K562 (cell line): ENCODE measurements at regions not wholly inside any gene's neighbourhood (a gene's known extent, or its start where the extent isn't known, plus 50 kb on each side); places are given as distances from the start of the nearest gene placed in this dataset.

Experiments
- ATF1 ChIP-seq, 2 experiments: fragments of 450-650 bp in 1 of 2; IDR thresholded peaks; 2 replicates each; pipeline ENCODE4 v1.6.1; 2016; ENCODE audit warnings: missing compliant biosample characterization in 1 of 2, missing genetic modification characterization in 1 of 2
- CBFA2T3 ChIP-seq: fragments of 450-650 bp; IDR thresholded peaks from 2 replicates; pipeline ENCODE4 v1.6.1; 2017
- CREM ChIP-seq: IDR thresholded peaks from 2 replicates; pipeline ENCODE4 v1.6.1; 2014; ENCODE audit warnings: antibody characterized with exemption, low read depth
- HNRNPUL1 ChIP-seq: fragments of 200-400 bp; formaldehyde crosslinking; IDR thresholded peaks from 2 replicates; pipeline ENCODE4 v1.6.1; 2017; ENCODE audit warnings: low read length
- NCOA1 ChIP-seq: fragments of 450-650 bp; IDR thresholded peaks from 2 replicates; pipeline ENCODE4 v1.6.1; 2016; ENCODE audit warnings: low read depth
- NUFIP1 ChIP-seq: fragments of 450-650 bp; IDR thresholded peaks from 2 replicates; pipeline ENCODE4 v1.6.1; 2018; ENCODE audit not compliant: partially characterized antibody
- PHF8 ChIP-seq: fragments of 200-600 bp; sonication (generic); IDR thresholded peaks from 2 replicates; pipeline ENCODE4 v1.6.1; 2012; ENCODE audit warnings: mixed run types, mild to moderate bottlenecking, inconsistent platforms, low read length, moderate library complexity, borderline replicate concordance
- POLR2H ChIP-seq: IDR thresholded peaks from 2 replicates; pipeline ENCODE4 v1.6.1; 2016; ENCODE audit warnings: missing genetic modification characterization, low read depth, mild to moderate bottlenecking, control low read depth, missing compliant biosample characterization, moderate library complexity
- SRSF3 ChIP-seq: fragments of 200-400 bp; formaldehyde crosslinking; IDR thresholded peaks from 2 replicates; pipeline ENCODE4 v1.6.1; 2016; ENCODE audit warnings: mild to moderate bottlenecking, low read length, moderate library complexity; ENCODE audit not compliant: insufficient read depth
- TOE1 ChIP-seq, 2 experiments: fragments of 450-650 bp in 1 of 2; sonication (generic) in 1 of 2; formaldehyde crosslinking in 1 of 2; IDR thresholded peaks; 2 replicates each; pipeline versions ENCODE4 v1.7.1 to v1.8.0; 2016 to 2022; ENCODE audit warnings: borderline replicate concordance in 2 of 2, mild to moderate bottlenecking in 2 of 2, antibody characterized with exemption in 1 of 2, inconsistent platforms in 1 of 2, low read depth in 1 of 2, missing genetic modification reagents in 1 of 2, moderate library complexity in 1 of 2
- ZKSCAN8 ChIP-seq: fragments of 200-800 bp; sonication (Bioruptor generic); IDR thresholded peaks from 2 replicates; pipeline ENCODE4 v1.6.1; 2016; ENCODE audit warnings: missing genetic modification characterization, missing compliant biosample characterization
- ZNF551 ChIP-seq: fragments of 250-450 bp; sonication (Bioruptor Pico); IDR thresholded peaks from 2 replicates; pipeline ENCODE4 v1.5.0; 2021; ENCODE audit warnings: mild to moderate bottlenecking, moderate library complexity
- ZSCAN32 ChIP-seq: fragments of 450-650 bp; formaldehyde crosslinking; IDR thresholded peaks from 2 replicates; pipeline ENCODE4 v1.4.0; 2020; ENCODE audit warnings: mild to moderate bottlenecking, moderate library complexity
- TF ChIP-seq, protein P1 (sequence below): sonication (generic); formaldehyde crosslinking; IDR thresholded peaks from 2 replicates; pipeline ENCODE4 v1.8.0; 2022; ENCODE audit warnings: mild to moderate bottlenecking, low read depth, missing genetic modification reagents
- TF ChIP-seq, protein P2 (sequence below), 3 experiments: IDR thresholded peaks in 2 of 3; conservative IDR thresholded peaks in 1 of 3; 2 replicates each; pipeline ENCODE4 v1.5.1; 2011 to 2012; ENCODE audit warnings: low read length in 3 of 3, mild to moderate bottlenecking in 3 of 3, control low read depth in 2 of 3, improper control_type of control experiment in 1 of 3, inconsistent platforms in 1 of 3, low read depth in 1 of 3, mixed read lengths in 1 of 3, moderate library complexity in 1 of 3; ENCODE audit not compliant: insufficient read depth in 2 of 3
- TF ChIP-seq, protein P3 (sequence below): fragments of 250-450 bp; sonication (Bioruptor Pico); IDR thresholded peaks from 2 replicates; pipeline ENCODE4 v1.8.0; 2021; ENCODE audit warnings: moderate library complexity, mild to moderate bottlenecking, inconsistent platforms
- TF ChIP-seq, protein P4 (sequence below): sonication (generic); formaldehyde crosslinking; IDR thresholded peaks from 2 replicates; pipeline ENCODE4 v1.8.1; 2022; ENCODE audit warnings: missing genetic modification reagents
- TF ChIP-seq, protein P5 (sequence below): sonication (generic); formaldehyde crosslinking; IDR thresholded peaks from 2 replicates; pipeline ENCODE4 v1.8.0; 2022; ENCODE audit warnings: missing genetic modification reagents, mild to moderate bottlenecking, borderline replicate concordance

DNA sequence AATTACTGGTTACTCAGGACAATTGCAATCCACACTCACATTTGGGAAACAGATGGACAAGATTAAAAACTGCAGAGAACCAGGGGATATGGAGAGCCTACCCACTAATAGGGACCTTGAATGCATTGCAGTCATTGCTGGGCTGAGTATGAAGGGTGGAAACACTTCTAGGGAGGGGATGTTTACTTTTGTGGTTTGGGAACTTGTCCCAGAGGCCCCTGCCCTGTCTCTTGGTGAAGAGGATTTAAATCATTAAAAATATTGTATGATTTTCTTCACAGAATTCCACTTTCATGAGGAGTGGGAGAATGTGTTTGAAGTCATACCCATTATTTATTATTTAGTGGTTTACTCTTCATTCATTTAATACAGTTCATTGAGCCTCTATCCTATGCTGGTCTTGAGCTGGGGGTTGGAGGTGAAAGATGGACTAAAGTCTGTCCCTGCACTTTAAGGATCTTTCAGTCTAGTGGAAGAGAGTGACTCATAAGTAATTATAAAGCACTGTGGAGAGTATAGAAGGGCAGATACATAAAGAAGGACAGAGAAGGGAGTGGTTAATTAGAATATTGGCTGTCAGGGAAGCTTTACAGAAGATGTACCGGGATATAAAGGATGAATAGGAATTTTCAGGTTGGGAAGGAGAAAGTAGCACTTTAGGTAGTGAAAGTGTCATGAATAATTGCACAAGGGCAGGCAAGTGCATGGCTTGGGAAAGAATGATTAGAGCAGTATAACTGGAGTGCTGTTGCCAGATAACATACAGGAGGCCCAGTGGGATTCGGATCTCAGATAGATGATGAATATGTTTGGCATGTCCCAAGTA lies 313.4 kb downstream of the LPIN1 start (continued):
- TF ChIP-seq POLR2H (tag) (no peak), HNRNPUL1 (no peak), NCOA1 (no peak; the same call in 1 of the 2 replicates), CREM (0 out of 2 replicates have a peak, but pooled peaks have one; percentile 30), CBFA2T3 (peak; percentile 91), PHF8 (no peak), ATF1 (CRISPR knock-in tag; IDR thresholded peaks at IDR 0.05) (no peak), ATF1 (tag; IDR thresholded peaks at IDR 0.05) (no peak), ZKSCAN8 (CRISPR knock-in tag) (no peak), SRSF3 (no peak), ZSCAN32 (CRISPR knock-in tag) (no peak), TOE1 (IDR thresholded peaks at IDR 0.05; ENCODE audit: borderline replicate concordance) (0 out of 2 replicates have a peak, but pooled peaks have one; percentile 24), TOE1 (CRISPR knock-in tag; IDR thresholded peaks at IDR 0.05; ENCODE audit: borderline replicate concordance, low read depth) (no peak), ZNF551 (CRISPR knock-in tag) (no peak), NUFIP1 (no peak)
- TF ChIP-seq, protein P1, sequence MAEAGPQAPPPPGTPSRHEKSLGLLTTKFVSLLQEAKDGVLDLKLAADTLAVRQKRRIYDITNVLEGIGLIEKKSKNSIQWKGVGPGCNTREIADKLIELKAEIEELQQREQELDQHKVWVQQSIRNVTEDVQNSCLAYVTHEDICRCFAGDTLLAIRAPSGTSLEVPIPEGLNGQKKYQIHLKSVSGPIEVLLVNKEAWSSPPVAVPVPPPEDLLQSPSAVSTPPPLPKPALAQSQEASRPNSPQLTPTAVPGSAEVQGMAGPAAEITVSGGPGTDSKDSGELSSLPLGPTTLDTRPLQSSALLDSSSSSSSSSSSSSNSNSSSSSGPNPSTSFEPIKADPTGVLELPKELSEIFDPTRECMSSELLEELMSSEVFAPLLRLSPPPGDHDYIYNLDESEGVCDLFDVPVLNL (CRISPR knock-in tag): no peak
- TF ChIP-seq, protein P2, sequence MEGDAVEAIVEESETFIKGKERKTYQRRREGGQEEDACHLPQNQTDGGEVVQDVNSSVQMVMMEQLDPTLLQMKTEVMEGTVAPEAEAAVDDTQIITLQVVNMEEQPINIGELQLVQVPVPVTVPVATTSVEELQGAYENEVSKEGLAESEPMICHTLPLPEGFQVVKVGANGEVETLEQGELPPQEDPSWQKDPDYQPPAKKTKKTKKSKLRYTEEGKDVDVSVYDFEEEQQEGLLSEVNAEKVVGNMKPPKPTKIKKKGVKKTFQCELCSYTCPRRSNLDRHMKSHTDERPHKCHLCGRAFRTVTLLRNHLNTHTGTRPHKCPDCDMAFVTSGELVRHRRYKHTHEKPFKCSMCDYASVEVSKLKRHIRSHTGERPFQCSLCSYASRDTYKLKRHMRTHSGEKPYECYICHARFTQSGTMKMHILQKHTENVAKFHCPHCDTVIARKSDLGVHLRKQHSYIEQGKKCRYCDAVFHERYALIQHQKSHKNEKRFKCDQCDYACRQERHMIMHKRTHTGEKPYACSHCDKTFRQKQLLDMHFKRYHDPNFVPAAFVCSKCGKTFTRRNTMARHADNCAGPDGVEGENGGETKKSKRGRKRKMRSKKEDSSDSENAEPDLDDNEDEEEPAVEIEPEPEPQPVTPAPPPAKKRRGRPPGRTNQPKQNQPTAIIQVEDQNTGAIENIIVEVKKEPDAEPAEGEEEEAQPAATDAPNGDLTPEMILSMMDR (IDR thresholded peaks at IDR 0.05 in 2 of 3, conservative IDR thresholded peaks at IDR 0.05 in 1 of 3; ENCODE audit: insufficient read depth in 2 of 3, low read depth in 1 of 3, low read length in 3 of 3): no peak
- TF ChIP-seq, protein P3, sequence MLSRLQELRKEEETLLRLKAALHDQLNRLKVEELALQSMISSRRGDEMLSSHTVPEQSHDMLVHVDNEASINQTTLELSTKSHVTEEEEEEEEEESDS (CRISPR knock-in tag): no peak
- TF ChIP-seq, protein P4, sequence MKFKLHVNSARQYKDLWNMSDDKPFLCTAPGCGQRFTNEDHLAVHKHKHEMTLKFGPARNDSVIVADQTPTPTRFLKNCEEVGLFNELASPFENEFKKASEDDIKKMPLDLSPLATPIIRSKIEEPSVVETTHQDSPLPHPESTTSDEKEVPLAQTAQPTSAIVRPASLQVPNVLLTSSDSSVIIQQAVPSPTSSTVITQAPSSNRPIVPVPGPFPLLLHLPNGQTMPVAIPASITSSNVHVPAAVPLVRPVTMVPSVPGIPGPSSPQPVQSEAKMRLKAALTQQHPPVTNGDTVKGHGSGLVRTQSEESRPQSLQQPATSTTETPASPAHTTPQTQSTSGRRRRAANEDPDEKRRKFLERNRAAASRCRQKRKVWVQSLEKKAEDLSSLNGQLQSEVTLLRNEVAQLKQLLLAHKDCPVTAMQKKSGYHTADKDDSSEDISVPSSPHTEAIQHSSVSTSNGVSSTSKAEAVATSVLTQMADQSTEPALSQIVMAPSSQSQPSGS (CRISPR knock-in tag): no peak
- TF ChIP-seq, protein P5, sequence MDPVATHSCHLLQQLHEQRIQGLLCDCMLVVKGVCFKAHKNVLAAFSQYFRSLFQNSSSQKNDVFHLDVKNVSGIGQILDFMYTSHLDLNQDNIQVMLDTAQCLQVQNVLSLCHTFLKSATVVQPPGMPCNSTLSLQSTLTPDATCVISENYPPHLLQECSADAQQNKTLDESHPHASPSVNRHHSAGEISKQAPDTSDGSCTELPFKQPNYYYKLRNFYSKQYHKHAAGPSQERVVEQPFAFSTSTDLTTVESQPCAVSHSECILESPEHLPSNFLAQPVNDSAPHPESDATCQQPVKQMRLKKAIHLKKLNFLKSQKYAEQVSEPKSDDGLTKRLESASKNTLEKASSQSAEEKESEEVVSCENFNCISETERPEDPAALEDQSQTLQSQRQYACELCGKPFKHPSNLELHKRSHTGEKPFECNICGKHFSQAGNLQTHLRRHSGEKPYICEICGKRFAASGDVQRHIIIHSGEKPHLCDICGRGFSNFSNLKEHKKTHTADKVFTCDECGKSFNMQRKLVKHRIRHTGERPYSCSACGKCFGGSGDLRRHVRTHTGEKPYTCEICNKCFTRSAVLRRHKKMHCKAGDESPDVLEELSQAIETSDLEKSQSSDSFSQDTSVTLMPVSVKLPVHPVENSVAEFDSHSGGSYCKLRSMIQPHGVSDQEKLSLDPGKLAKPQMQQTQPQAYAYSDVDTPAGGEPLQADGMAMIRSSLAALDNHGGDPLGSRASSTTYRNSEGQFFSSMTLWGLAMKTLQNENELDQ (CRISPR knock-in tag): no peak
